Stimulated activated effector memory CD8-positive, alpha-beta T cell treated with anti-CD3 and anti-CD28 coated beads, Interleukin-12 subunit alpha, Interleukin-12 subunit beta, amount 100 ng/mL, for 72 hours (primary cell): ENCODE measurements at regions not wholly inside any gene's neighbourhood (a gene's known extent, or its start where the extent isn't known, plus 50 kb on each side); places are given as distances from the start of the nearest gene placed in this dataset.

Experiments used
- ATAC-seq: fragments of 150-1000 bp; cut with Tn5 transposase; 2 replicates; pipeline ENCODE4 v1.10.0; 2021
- DNase-seq, 2 donors: peaks; one replicate each; pipeline ENCODE4 v3.0.0; 2021 to 2022; ENCODE audit warnings: low spot score in 2 of 2
- H3K27ac Mint-ChIP-seq: one replicate; pipeline ENCODE4 v1.8.0; 2022; ENCODE audit warnings: mild to moderate bottlenecking, mixed read lengths
- H3K36me3 Mint-ChIP-seq: one replicate; pipeline ENCODE4 v1.8.0; 2022; ENCODE audit warnings: mild to moderate bottlenecking, mixed read lengths
- H3K4me1 Mint-ChIP-seq: one replicate; pipeline ENCODE4 v1.8.0; 2022; ENCODE audit warnings: mixed read lengths
- H3K4me3 Mint-ChIP-seq: one replicate; pipeline ENCODE4 v1.8.0; 2022; ENCODE audit warnings: mild to moderate bottlenecking, mixed read lengths
- H3K9me3 Mint-ChIP-seq: one replicate; pipeline ENCODE4 v1.8.0; 2022; ENCODE audit warnings: mixed read lengths

- Mint-ChIP-seq H3K9me3 (peaks cover 8% of the 10 kb centered on the region), H3K27ac (no peak overlapping the region), H3K4me3 (no peak overlapping the region)
Measured at GRCh38 chr13:63351533-63351932, 1935.9 kb upstream of the PCDH20 start.

GRCh38 chr13:63351081-63351480 is 1935.4 kb upstream of the PCDH20 start:
- H3K36me3 Mint-ChIP-seq = no peaks in the 10 kb centered on the region
- H3K4me1 Mint-ChIP-seq = no peaks in the 10 kb centered on the region
- no peak for ATAC-seq
- peaks cover 9% of the 10 kb centered on the region for H3K9me3 Mint-ChIP-seq
- H3K27ac Mint-ChIP-seq = no peak overlapping the region
- H3K4me3 Mint-ChIP-seq = no peak overlapping the region
- no peak for DNase-seq

More at GRCh38 chr13:63351533-63351932, 1935.9 kb upstream of the PCDH20 start:
- H3K36me3 Mint-ChIP-seq = no peaks in the 10 kb centered on the region
- DNase-seq (no peak), ATAC-seq (no peak)
- H3K4me1 Mint-ChIP-seq = no peaks in the 10 kb centered on the region

DNA sequence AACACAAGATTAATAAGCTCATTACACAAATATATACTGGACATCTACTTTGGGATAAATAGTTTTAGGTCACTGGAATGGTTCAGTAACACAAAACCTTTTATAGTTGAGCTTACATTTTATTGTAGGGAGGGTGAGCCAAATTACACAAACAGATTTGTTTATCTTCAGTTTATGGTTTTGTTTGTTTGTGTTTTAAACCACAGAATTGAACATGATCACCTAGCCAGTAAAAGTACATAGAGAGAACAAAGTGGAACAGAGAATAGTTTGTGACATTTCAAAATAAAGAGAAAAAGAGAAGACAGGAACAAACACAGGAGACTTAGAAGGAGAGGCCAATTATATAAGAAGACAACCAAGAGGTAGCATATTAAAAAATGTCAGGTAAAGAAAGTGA is 1930.2 kb upstream of the PCDH20 start:
- no peak for DNase-seq
- Mint-ChIP-seq H3K4me3 (no peak overlapping the region), H3K4me1 (no peaks in the 10 kb centered on the region), H3K9me3 (peaks cover 13% of the 10 kb centered on the region), H3K36me3 (no peaks in the 10 kb centered on the region), H3K27ac (no peak overlapping the region)
- ATAC-seq = no peak

DNA sequence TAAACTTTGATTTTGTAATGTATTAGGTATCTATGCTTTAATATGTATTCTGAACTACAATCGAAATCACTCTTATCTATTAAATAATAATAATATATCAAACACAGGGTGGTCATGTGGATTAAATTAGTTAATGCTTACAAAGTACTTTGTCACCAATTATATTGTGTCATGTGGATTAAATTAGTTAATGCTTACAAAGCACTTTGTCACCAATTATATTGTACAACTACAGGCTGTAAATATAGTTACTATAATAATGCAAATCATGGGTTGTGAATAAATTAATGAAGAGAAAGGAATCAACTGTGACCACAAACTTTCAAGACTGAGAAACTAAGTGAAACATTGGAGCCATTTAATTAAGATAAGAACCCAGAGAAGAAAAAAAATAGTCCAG is 1929.1 kb upstream of the PCDH20 start:
- H3K36me3 Mint-ChIP-seq = no peaks in the 10 kb centered on the region
- ATAC-seq (no peak), DNase-seq (no peak)
- H3K4me1 Mint-ChIP-seq = no peaks in the 10 kb centered on the region
- H3K9me3 Mint-ChIP-seq = peaks cover 13% of the 10 kb centered on the region
- H3K27ac Mint-ChIP-seq = no peak overlapping the region
- no peak overlapping the region for H3K4me3 Mint-ChIP-seq

DNA sequence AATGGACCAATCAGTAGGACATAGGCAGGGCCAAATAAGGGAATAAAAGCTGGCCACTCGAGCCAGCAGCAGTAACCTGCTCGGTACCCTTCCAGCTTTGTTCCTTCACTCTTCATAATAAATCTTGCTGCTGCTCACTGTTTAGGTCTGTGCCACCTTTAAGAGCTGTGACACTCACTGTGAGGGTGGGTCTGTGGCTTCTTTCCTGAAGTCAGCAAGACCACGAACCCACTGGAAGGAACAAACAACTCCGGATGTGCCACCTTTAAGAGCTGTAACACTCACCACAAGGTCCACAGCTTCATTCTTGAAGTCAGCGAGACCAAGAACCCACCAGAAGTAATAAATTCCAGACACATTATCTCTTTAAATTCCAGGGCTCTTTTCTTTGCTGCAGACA is 1922.3 kb upstream of the PCDH20 start:
- no peak overlapping the region for H3K4me3 Mint-ChIP-seq
- no peaks in the 10 kb centered on the region for H3K36me3 Mint-ChIP-seq
- H3K4me1 Mint-ChIP-seq = no peaks in the 10 kb centered on the region
- DNase-seq = no peak
- H3K27ac Mint-ChIP-seq = no peak overlapping the region
- ATAC-seq = no peak
- H3K9me3 Mint-ChIP-seq = peaks cover 20% of the 10 kb centered on the region

DNA sequence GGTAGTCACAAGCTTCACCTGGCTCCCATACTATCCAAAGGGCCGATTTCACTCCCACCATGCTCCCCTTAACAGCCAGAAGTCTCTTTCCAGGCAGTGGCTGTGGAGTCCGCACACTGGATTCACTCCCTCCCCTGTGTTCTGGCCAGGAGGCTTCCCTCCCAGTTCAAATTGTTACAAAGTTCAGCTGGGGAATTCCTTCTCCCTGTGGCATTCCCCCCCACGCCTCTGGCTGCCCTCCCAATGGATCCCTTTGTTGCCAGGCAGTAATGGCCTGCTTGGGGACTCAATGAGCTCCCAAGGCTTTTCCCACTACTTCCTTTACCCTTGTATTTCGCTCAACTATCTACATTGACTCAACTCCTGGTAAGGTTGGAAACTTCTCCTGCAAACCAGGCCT is 1921.4 kb upstream of the PCDH20 start:
- no peaks in the 10 kb centered on the region for H3K36me3 Mint-ChIP-seq
- DNase-seq = no peak
- peaks cover 22% of the 10 kb centered on the region for H3K9me3 Mint-ChIP-seq
- no peak for ATAC-seq
- H3K27ac Mint-ChIP-seq = no peak overlapping the region
- no peak overlapping the region for H3K4me3 Mint-ChIP-seq
- H3K4me1 Mint-ChIP-seq = no peaks in the 10 kb centered on the region

DNA sequence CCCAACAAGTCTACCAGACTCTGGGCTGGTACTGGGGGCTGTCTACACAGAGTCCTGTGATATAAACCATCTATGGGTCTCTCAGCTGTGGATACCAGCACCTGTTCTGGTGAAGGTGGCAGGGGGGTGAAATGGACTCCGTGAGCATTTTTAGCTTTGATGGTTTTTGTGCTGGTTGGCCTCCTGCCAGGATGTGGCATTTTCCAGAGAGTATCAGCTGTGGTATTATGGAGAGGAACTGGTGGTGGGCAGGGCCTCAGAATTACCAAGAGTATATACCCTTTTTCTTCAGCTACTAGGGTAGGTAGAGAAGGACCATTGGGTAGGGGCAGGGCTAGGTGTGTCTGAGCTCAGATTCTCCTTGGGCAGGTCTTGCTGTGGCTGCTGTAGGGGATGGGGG is 1920.9 kb upstream of the PCDH20 start:
- H3K27ac Mint-ChIP-seq = no peak overlapping the region
- no peaks in the 10 kb centered on the region for H3K36me3 Mint-ChIP-seq

GRCh38 chr13:63327584-63327983 is 1911.9 kb upstream of the PCDH20 start:
- Mint-ChIP-seq H3K9me3 (peaks cover 20% of the 10 kb centered on the region), H3K36me3 (no peaks in the 10 kb centered on the region), H3K4me3 (no peak overlapping the region), H3K27ac (no peak overlapping the region), H3K4me1 (no peaks in the 10 kb centered on the region)
- no peak for DNase-seq
- ATAC-seq = no peak

More for the DNA sequence above, 1920.9 kb upstream of the PCDH20 start:
- Mint-ChIP-seq H3K9me3 (peaks cover 22% of the 10 kb centered on the region), H3K4me3 (no peak overlapping the region), H3K4me1 (no peaks in the 10 kb centered on the region)
- ATAC-seq = no peak
- no peak for DNase-seq

GRCh38 chr13:63323441-63323840 is 1907.8 kb upstream of the PCDH20 start:
- peaks cover 17% of the 10 kb centered on the region for H3K9me3 Mint-ChIP-seq
- DNase-seq = no peak
- ATAC-seq = no peak
- no peak overlapping the region for H3K27ac Mint-ChIP-seq
- no peaks in the 10 kb centered on the region for H3K36me3 Mint-ChIP-seq
- H3K4me1 Mint-ChIP-seq = no peaks in the 10 kb centered on the region
- H3K4me3 Mint-ChIP-seq = no peak overlapping the region

- H3K9me3 Mint-ChIP-seq = peaks cover 10% of the 10 kb centered on the region
- H3K36me3 Mint-ChIP-seq = no peaks in the 10 kb centered on the region
- no peaks in the 10 kb centered on the region for H3K4me1 Mint-ChIP-seq
- ATAC-seq (no peak), DNase-seq (no peak)
- H3K27ac Mint-ChIP-seq = no peak overlapping the region
- no peak overlapping the region for H3K4me3 Mint-ChIP-seq
Measured at GRCh38 chr13:63311587-63311986, 1895.9 kb upstream of the PCDH20 start.

DNA sequence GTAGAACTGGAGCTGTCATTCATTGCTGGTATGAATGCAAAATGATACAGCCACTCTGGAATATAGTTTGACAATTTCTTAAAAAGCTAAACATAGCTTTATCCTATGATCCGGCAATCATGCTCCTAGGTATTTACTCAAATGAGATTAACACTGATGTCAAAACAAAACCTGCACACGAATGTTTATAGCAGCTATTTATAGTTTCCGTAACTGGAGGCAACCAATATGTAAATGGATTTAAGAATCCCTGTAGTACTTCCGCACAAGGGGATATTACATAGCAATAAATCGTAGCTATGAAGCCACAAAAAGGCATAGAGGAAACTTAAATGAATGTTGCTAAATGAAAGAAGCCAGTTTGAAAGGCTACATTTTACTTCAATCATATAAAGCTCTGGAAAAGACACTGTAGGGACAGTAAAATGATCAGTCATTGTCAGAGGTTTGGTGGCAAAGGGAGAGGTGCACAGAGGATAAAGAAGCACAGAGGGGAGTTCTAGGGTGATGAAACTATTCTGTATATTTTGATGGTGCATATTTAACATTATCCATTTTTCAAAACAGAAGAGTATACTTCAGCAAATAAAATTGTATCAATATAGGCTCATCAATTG is 1893.0 kb upstream of the PCDH20 start:
- no peak for ATAC-seq
- no peak for DNase-seq
- Mint-ChIP-seq H3K4me1 (no peaks in the 10 kb centered on the region), H3K9me3 (peaks cover 10% of the 10 kb centered on the region), H3K36me3 (no peaks in the 10 kb centered on the region), H3K4me3 (no peak overlapping the region), H3K27ac (no peak overlapping the region)

GRCh38 chr13:63307228-63307627 is 1891.6 kb upstream of the PCDH20 start:
- Mint-ChIP-seq H3K4me3 (no peak overlapping the region), H3K9me3 (peaks cover 10% of the 10 kb centered on the region), H3K36me3 (no peaks in the 10 kb centered on the region), H3K4me1 (no peaks in the 10 kb centered on the region), H3K27ac (no peak overlapping the region)
- DNase-seq = no peak
- ATAC-seq = no peak

GRCh38 chr13:63305641-63306133 is 1890.0 kb upstream of the PCDH20 start:
- H3K9me3 Mint-ChIP-seq = peaks cover 12% of the 10 kb centered on the region
- DNase-seq (no peak), ATAC-seq (no peak)
- no peak overlapping the region for H3K4me3 Mint-ChIP-seq
- H3K4me1 Mint-ChIP-seq = no peaks in the 10 kb centered on the region
- H3K36me3 Mint-ChIP-seq = no peaks in the 10 kb centered on the region
- H3K27ac Mint-ChIP-seq = no peak overlapping the region

GRCh38 chr13:63304497-63304896 is 1888.8 kb upstream of the PCDH20 start:
- no peak for ATAC-seq
- H3K9me3 Mint-ChIP-seq = peaks cover 12% of the 10 kb centered on the region
- no peak for DNase-seq

DNA sequence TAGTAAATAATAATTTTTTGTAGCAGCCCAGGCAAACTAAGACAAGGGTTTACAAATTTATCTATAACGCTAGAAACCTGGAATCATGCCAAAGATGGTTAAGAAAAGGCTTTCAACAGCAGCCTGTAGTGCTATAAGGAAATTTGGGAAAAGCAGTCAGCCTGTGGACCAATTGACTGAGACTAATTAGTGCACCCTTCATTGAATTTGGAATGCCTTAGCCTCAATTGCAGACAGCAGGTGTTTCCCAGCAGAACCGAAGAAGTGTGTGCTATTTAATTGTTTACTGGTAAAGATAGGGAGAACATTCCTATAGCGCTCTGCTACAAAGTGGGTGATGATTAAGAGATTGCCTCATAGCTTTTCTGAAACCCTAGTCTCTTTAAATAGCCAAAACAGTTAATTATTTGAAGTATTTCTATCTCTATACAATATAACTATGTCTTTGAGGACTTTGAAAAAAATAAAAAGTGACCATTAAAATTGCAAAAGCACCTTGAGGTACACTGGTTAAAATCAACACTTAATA is 1884.3 kb upstream of the PCDH20 start:
- no peaks in the 10 kb centered on the region for H3K4me1 Mint-ChIP-seq
- H3K4me3 Mint-ChIP-seq = no peak overlapping the region
- H3K9me3 Mint-ChIP-seq = peaks cover 14% of the 10 kb centered on the region
- no peaks in the 10 kb centered on the region for H3K36me3 Mint-ChIP-seq
- ATAC-seq = no peak
- no peak for DNase-seq
- H3K27ac Mint-ChIP-seq = no peak overlapping the region

More at GRCh38 chr13:63304497-63304896, 1888.8 kb upstream of the PCDH20 start:
- H3K4me1 Mint-ChIP-seq = no peaks in the 10 kb centered on the region
- no peak overlapping the region for H3K27ac Mint-ChIP-seq
- H3K36me3 Mint-ChIP-seq = no peaks in the 10 kb centered on the region
- no peak overlapping the region for H3K4me3 Mint-ChIP-seq

GRCh38 chr13:63297163-63297562 is 1881.5 kb upstream of the PCDH20 start:
- ATAC-seq (no peak), DNase-seq (no peak)
- no peaks in the 10 kb centered on the region for H3K4me1 Mint-ChIP-seq
- no peak overlapping the region for H3K27ac Mint-ChIP-seq
- H3K9me3 Mint-ChIP-seq = peaks cover 12% of the 10 kb centered on the region
- no peak overlapping the region for H3K4me3 Mint-ChIP-seq
- no peaks in the 10 kb centered on the region for H3K36me3 Mint-ChIP-seq
